Small intestine (tissue), 7 donors: ENCODE measurements at regions not wholly inside any gene's neighbourhood (a gene's known extent, or its start where the extent isn't known, plus 50 kb on each side); places are given as distances from the start of the nearest gene placed in this dataset.
"Not testable (repeated sequence)": the region's sequence is repeated elsewhere in the genome, so short reads cannot be mapped to it uniquely, and the experiment has no call there.

Source experiments
- DNase-seq, 2 donors: peaks; one replicate each; pipeline versions ENCODE4 v3.0.0 to v3.0.0-alpha.2; 2013
- FAIRE-seq: peaks from 2 replicates; lab custom pipeline; 2012; peaks lifted over from hg19 to GRCh38; lab: Jason Lieb, UNC
- H3K27ac ChIP-seq, 3 donors: one replicate each; pipeline ENCODE4 v1.5.1; 2013; ENCODE audit warnings: low read length in 2 of 3, mild to moderate bottlenecking in 2 of 3, control low read depth in 1 of 3, inconsistent platforms in 1 of 3, low read depth in 1 of 3, moderate library complexity in 1 of 3
- H3K27me3 ChIP-seq, 3 donors: one replicate each; pipeline ENCODE4 v1.6.1; 2013; ENCODE audit warnings: low read length in 3 of 3, inconsistent platforms in 1 of 3; ENCODE audit not compliant: control insufficient read depth in 3 of 3, insufficient read depth in 3 of 3
- H3K36me3 ChIP-seq, 3 donors: one replicate each; pipeline ENCODE4 v1.6.1; 2013; ENCODE audit warnings: low read length in 3 of 3, inconsistent platforms in 1 of 3, low read depth in 1 of 3, mild to moderate bottlenecking in 1 of 3, moderate library complexity in 1 of 3; ENCODE audit not compliant: control insufficient read depth in 3 of 3, insufficient read depth in 2 of 3
- H3K4me1 ChIP-seq, 3 donors: one replicate each; pipeline ENCODE4 v1.6.1; 2013; ENCODE audit warnings: low read length in 2 of 3, inconsistent platforms in 1 of 3, low read depth in 1 of 3, mild to moderate bottlenecking in 1 of 3, moderate library complexity in 1 of 3; ENCODE audit not compliant: control insufficient read depth in 3 of 3, insufficient read depth in 2 of 3
- H3K4me3 ChIP-seq, 3 donors: one replicate each; pipeline ENCODE4 v1.5.1; 2013; ENCODE audit warnings: low read length in 3 of 3, control low read depth in 1 of 3, inconsistent platforms in 1 of 3, low read depth in 1 of 3, mild to moderate bottlenecking in 1 of 3, moderate library complexity in 1 of 3
- H3K9me3 ChIP-seq, 2 donors: one replicate each; pipeline ENCODE4 v1.6.1; 2013; ENCODE audit warnings: low read depth in 1 of 2, low read length in 1 of 2; ENCODE audit not compliant: control insufficient read depth in 2 of 2, insufficient read depth in 1 of 2
- WGBS, 3 donors: extraction: QIAGEN DNeasy Blood & Tissue Kit; methylation state at CpG; one replicate each; pipeline ENCODE4 v1.1.7; 2013; 5-methylcytosine and 5-hydroxymethylcytosine counted together
- donor health status: healthy with polysubstance abuse.
- donor health status: control.
- donor health status: control.
- donor health status: Bipolar disorder and iron deficiency.
- donor health status: healthy.

DNA sequence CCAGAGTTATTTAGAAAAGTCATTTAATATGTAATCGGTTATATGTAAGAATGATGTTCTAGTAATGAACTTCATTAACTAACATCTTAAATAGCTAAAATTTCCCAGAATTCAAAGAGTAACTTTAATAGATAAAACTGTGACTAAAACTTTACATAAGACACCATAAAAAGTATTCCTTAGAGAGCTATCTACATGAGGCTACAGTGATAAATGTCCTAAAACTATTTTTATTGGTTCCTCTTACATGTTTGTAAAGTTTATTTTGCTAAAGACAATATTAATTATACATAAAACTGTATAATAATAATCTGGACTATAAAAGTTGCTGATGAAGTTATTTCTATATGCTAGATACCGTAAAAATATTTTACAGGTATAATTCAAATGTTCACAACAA is 897.7 kb upstream of the EPHA5 start:
- Histone ChIP-seq H3K27me3 (no peaks in the 10 kb centered on the region), H3K4me3 (no peak overlapping the region), H3K4me1 (no peaks in the 10 kb centered on the region), H3K9me3 (no peaks in the 10 kb centered on the region), H3K36me3 (no peaks in the 10 kb centered on the region), H3K27ac (no peak overlapping the region)
- FAIRE-seq: no peak
- 80 to 91% (median 89%) methylated on average over 2 of the region's 2 CpGs for WGBS, 3 donors
- no peak for DNase-seq

GRCh38 chr4:66567551-66567950 is 897.3 kb upstream of the EPHA5 start:
- no peaks in the 10 kb centered on the region for H3K9me3 ChIP-seq
- no peaks in the 10 kb centered on the region for H3K4me1 ChIP-seq
- H3K36me3 ChIP-seq: no peaks in the 10 kb centered on the region
- DNase-seq (no peak), FAIRE-seq (no peak)
- no peak overlapping the region for H3K4me3 ChIP-seq
- H3K27ac ChIP-seq: no peak overlapping the region
- no peaks in the 10 kb centered on the region for H3K27me3 ChIP-seq

GRCh38 chr4:66565801-66566200 is 895.5 kb upstream of the EPHA5 start:
- Histone ChIP-seq H3K27ac (no peak overlapping the region), H3K27me3 (no peaks in the 10 kb centered on the region), H3K9me3 (no peaks in the 10 kb centered on the region), H3K4me3 (no peak overlapping the region), H3K36me3 (no peaks in the 10 kb centered on the region), H3K4me1 (no peaks in the 10 kb centered on the region)
- FAIRE-seq: no peak
- no peak for DNase-seq

DNA sequence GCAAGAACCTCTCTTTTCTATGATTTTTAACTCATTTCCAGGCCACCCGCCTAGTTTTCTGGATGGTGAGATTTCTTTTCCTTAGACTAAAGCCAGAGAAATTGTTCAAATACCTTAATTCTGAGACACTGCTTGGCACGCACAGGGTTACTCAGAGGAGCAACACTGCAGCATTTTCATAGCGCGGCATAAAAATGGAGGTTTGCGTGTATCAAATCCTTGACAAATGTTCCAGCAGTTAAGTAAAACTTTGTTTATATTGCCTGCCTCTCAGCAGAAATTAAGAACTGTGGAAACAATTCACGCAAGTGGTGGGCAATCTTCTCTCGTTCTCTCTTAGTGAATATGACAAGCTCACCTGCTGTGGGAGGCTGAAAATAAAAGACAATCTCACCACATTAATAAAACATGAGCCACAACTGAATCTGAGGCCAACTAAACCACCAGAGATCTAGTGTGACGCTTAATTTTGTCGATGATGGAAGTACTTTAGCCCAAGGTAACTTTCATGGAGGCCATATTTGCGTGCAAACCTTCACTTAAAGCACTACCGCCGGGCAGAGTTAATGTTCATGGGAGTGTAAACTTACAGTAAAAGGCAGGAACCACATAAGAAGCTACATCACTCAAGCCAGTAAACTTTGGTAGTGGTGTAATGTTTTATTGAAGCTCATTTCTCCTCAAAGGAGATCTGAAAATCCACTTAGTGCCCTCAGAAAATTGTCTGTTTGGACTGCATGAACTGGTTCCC is 894.8 kb upstream of the EPHA5 start:
- Histone ChIP-seq H3K4me3 (no peak overlapping the region), H3K4me1 (no peaks in the 10 kb centered on the region), H3K9me3 (no peaks in the 10 kb centered on the region), H3K27ac (no peak overlapping the region), H3K27me3 (no peaks in the 10 kb centered on the region), H3K36me3 (no peaks in the 10 kb centered on the region)
- WGBS, 3 donors: 78 to 90% (median 84%) methylated on average over 12 of the region's 12 CpGs
- FAIRE-seq (no peak), DNase-seq (no peak)

DNA sequence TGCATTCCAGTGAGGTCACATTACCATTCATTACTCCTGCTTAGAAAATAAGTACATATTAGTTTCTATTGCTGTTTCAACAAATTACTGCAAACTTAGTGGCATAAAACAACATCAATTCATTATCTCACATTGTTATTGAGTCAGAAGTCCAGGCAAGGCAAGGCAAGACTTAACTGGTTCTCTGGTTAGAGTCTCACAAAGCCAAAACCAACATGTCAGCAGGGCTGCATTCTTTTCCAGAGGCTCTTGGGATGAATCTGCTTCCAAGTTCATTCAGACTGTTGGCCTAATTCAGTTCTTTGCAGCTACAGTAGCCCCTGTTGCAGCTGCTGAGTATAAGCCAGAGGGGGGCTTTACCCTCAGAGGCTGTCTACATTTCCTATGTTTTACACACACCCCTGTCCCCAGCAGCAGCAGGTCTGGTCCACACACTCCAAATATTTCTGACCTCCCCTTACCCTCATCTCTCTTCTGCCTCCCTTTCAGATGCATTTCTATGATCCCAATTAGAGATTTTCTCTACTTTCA is 892.1 kb upstream of the EPHA5 start:
- Histone ChIP-seq H3K27ac (no peak overlapping the region), H3K36me3 (no peaks in the 10 kb centered on the region), H3K27me3 (no peaks in the 10 kb centered on the region), H3K4me1 (no peaks in the 10 kb centered on the region), H3K4me3 (no peak overlapping the region), H3K9me3 (no peaks in the 10 kb centered on the region)
- FAIRE-seq: no peak
- no peak for DNase-seq

GRCh38 chr4:66561465-66562053 is 891.3 kb upstream of the EPHA5 start:
- not testable (repeated sequence) for FAIRE-seq, H3K27ac ChIP-seq, H3K36me3 ChIP-seq, H3K27me3 ChIP-seq, H3K9me3 ChIP-seq, H3K4me1 ChIP-seq, H3K4me3 ChIP-seq, DNase-seq
- 95 to 96% (median 95%) methylated on average over 33 to 42 of the region's 42 CpGs for WGBS, 3 donors

GRCh38 chr4:66558651-66559050 is 888.4 kb upstream of the EPHA5 start:
- Histone ChIP-seq H3K27ac (no peak overlapping the region), H3K27me3 (no peaks in the 10 kb centered on the region), H3K9me3 (no peaks in the 10 kb centered on the region), H3K36me3 (no peaks in the 10 kb centered on the region), H3K4me1 (no peaks in the 10 kb centered on the region), H3K4me3 (no peak overlapping the region)
- FAIRE-seq (no peak), DNase-seq (no peak)

GRCh38 chr4:66556651-66557278 is 886.5 kb upstream of the EPHA5 start:
- no peak for DNase-seq
- Histone ChIP-seq H3K4me1 (no peaks in the 10 kb centered on the region), H3K27ac (no peak overlapping the region), H3K36me3 (no peaks in the 10 kb centered on the region), H3K9me3 (no peaks in the 10 kb centered on the region), H3K27me3 (no peaks in the 10 kb centered on the region), H3K4me3 (no peak overlapping the region)
- 83 to 90% (median 87%) methylated on average over 10 of the region's 10 CpGs for WGBS, 3 donors
- FAIRE-seq: no peak
